Renal cortex interstitium (tissue), 11 donors: ENCODE measurements at regions not wholly inside any gene's neighbourhood (a gene's known extent, or its start where the extent isn't known, plus 50 kb on each side); places are given as distances from the start of the nearest gene placed in this dataset.
"Not testable (repeated sequence)": the region's sequence is repeated elsewhere in the genome, so short reads cannot be mapped to it uniquely, and the experiment has no call there.

Experiments
- DNase-seq, 11 donors: peaks; one replicate each; pipeline ENCODE4 v3.0.0-alpha.2; 2013; ENCODE audit warnings: low read depth in 9 of 11, low spot score in 4 of 11; ENCODE audit errors: extremely low read depth in 1 of 11

- DNase-seq = no peak
These were observed 288.1 kb downstream of the MYCN start for GRCh38 chr2:16228471-16228870.

- DNase-seq = no peak
These were observed 287.6 kb downstream of the MYCN start for GRCh38 chr2:16227811-16228462.

GRCh38 chr2:16226943-16227664 is 286.8 kb downstream of the MYCN start:
- DNase-seq = no peak

- no peak for DNase-seq
These were observed 286.0 kb downstream of the MYCN start for GRCh38 chr2:16226381-16226780.

GRCh38 chr2:16225545-16225944 is 285.2 kb downstream of the MYCN start:
- no peak for DNase-seq

- no peak for DNase-seq
These were observed 284.7 kb downstream of the MYCN start for GRCh38 chr2:16225071-16225470.

- no peak for DNase-seq
These were observed 284.1 kb downstream of the MYCN start for GRCh38 chr2:16224298-16225045.

- no peak for DNase-seq
These were observed 283.5 kb downstream of the MYCN start for GRCh38 chr2:16223841-16224177.

- DNase-seq = peak in 6 of 11 donors; percentile 25 to 54 (median 48)
These were observed 283.0 kb downstream of the MYCN start for GRCh38 chr2:16223161-16223840.

GRCh38 chr2:16222326-16222725 is 282.0 kb downstream of the MYCN start:
- no peak for DNase-seq

GRCh38 chr2:16221461-16222010 is 281.2 kb downstream of the MYCN start:
- no peak for DNase-seq

GRCh38 chr2:16219292-16219975 is 279.1 kb downstream of the MYCN start:
- DNase-seq = no peak

- DNase-seq = no peak
These were observed 278.3 kb downstream of the MYCN start for GRCh38 chr2:16218625-16219024.

GRCh38 chr2:16218161-16218560 is 277.8 kb downstream of the MYCN start:
- DNase-seq = no peak

- not testable (repeated sequence) for DNase-seq
These were observed 277.4 kb downstream of the MYCN start for GRCh38 chr2:16217741-16218140.

GRCh38 chr2:16217291-16217690 is 276.9 kb downstream of the MYCN start:
- no peak for DNase-seq

GRCh38 chr2:16216558-16216945 is 276.2 kb downstream of the MYCN start:
- DNase-seq = no peak

- peak in 2 of 11 donors; percentile 30 to 38 for DNase-seq
These were observed 275.7 kb downstream of the MYCN start for GRCh38 chr2:16215902-16216557.
